ENCODE measurements at regions not wholly inside any gene's neighbourhood (a gene's known extent, or its start where the extent isn't known, plus 50 kb on each side); places are given as distances from the start of the nearest gene placed in this dataset.

DNA sequence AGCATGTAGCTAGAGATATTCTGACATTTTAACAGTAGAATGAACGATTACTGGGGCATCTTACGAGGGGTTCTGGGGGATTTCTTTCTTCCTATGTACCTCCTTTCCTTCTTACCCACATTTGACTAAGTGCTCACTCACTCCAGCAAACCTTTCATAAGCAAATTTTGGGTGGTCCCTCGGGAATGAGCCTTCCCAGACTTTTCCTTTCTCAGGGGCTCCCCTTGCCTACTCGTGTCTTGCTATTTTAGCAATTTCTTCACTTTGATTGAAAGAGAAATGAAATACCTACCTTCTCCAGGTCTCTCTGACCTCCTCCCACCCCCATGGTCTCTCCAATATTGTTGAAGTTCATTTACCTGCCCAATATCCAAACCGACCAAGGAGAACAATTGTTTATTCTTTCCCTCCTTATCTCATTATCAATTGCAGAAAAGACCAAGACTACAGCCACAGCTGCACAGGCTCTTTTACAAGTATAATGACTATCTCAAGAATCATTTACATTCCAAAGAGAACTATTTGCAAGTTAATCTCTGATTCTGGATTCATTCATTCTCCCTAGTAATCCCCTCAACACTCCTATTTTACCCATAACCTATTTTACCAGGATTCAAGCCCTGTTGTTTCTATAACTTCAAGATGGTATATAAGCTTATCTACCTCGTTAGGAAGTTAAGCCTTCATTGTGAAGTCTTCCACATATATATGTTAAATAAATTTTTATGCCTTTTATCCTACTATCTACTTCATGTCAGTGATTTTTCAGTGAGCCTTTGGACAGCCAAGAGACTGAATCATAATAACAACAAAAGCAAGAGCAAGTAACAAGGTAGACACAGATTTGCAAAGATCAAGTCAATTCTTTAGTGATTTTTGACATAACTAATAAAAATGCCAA, 480.6 kb downstream of the IPMK start:
- TF ChIP-seq, protein P1, sequence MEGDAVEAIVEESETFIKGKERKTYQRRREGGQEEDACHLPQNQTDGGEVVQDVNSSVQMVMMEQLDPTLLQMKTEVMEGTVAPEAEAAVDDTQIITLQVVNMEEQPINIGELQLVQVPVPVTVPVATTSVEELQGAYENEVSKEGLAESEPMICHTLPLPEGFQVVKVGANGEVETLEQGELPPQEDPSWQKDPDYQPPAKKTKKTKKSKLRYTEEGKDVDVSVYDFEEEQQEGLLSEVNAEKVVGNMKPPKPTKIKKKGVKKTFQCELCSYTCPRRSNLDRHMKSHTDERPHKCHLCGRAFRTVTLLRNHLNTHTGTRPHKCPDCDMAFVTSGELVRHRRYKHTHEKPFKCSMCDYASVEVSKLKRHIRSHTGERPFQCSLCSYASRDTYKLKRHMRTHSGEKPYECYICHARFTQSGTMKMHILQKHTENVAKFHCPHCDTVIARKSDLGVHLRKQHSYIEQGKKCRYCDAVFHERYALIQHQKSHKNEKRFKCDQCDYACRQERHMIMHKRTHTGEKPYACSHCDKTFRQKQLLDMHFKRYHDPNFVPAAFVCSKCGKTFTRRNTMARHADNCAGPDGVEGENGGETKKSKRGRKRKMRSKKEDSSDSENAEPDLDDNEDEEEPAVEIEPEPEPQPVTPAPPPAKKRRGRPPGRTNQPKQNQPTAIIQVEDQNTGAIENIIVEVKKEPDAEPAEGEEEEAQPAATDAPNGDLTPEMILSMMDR (IDR thresholded peaks at IDR 0.05; ENCODE audit: insufficient read depth in 1 of 2, low read depth in 1 of 2, low read length in 1 of 2, severe bottlenecking in 1 of 2, unreplicated experiment in 1 of 2), result no peak

DNA sequence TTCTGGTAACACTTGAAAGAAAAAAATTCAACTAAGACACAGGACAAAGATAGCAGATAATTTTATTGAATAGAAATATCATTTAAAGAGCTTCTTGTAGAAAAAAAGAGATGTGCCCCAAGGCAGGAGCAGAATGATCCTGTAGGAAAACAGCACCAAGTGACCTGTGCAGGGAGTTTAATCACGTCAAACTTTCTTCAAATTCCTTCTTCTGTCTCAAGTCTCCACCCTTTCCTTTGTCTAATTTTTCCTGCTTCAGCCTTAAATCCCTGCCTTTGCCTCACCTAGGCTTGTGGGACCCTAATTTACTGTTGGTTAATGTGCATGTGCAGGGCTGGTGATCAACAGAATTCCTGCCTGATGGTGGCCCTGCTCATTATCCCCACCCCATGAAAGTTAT, 481.4 kb downstream of the IPMK start:
- peaks cover 5% of the 10 kb centered on the region; the same call in 1 of the 2 replicates for H3K9me3 ChIP-seq
- DNase-seq, result no peak
- H3K4me3 Mint-ChIP-seq (ENCODE audit: unreplicated experiment), result no peak overlapping the region
- no peaks in the 10 kb centered on the region for H3K27me3 ChIP-seq (replicated peaks; ENCODE audit: control insufficient read depth, insufficient read depth, low read length)
- H3K9me3 Mint-ChIP-seq (ENCODE audit: unreplicated experiment), result peaks cover 13% of the 10 kb centered on the region
- no peaks in the 10 kb centered on the region for H3K36me3 Mint-ChIP-seq (ENCODE audit: insufficient read depth, unreplicated experiment)
- no TSS peak for BruUV-seq (replicated peaks)
- intact Hi-C loops (cut with micrococcal nuclease; ENCODE audit: unreplicated experiment), result loop anchor here (1.0 to 5.0 kb wide), 2 partner anchors 78 to 281 kb away; no protein-coding TSS in a partner anchor
- H3K4me1 Mint-ChIP-seq (ENCODE audit: low read depth, unreplicated experiment), result peaks cover 19% of the 10 kb centered on the region
- TF ChIP-seq, protein P1 (IDR thresholded peaks at IDR 0.05; ENCODE audit: insufficient read depth in 1 of 2, low read depth in 1 of 2, low read length in 1 of 2, severe bottlenecking in 1 of 2, unreplicated experiment in 1 of 2), result no peak
- no peaks in the 10 kb centered on the region for H3K27me3 Mint-ChIP-seq (ENCODE audit: insufficient read depth, unreplicated experiment)
- H3K4me1 ChIP-seq, result peaks cover 32% of the 10 kb centered on the region
- no peak overlapping the region for H3K4me3 ChIP-seq (ENCODE audit: low read depth, low read length)
- ChIA-PET CTCF (no interaction called here), POLR2A (no interaction called here)
- peak overlapping the region; percentile 34 for H3K27ac Mint-ChIP-seq (ENCODE audit: unreplicated experiment)
- no peaks in the 10 kb centered on the region for H3K36me3 ChIP-seq (ENCODE audit: control insufficient read depth, insufficient read depth, low read length)

More for the DNA sequence above, 480.6 kb downstream of the IPMK start:
- Histone ChIP-seq H3K27me3 (replicated peaks; ENCODE audit: control insufficient read depth, insufficient read depth, low read length) (no peaks in the 10 kb centered on the region), H3K4me3 (ENCODE audit: low read depth, low read length) (no peak overlapping the region), H3K36me3 (ENCODE audit: control insufficient read depth, insufficient read depth, low read length) (no peaks in the 10 kb centered on the region), H3K4me1 (peaks cover 32% of the 10 kb centered on the region), H3K9me3 (peaks cover 5% of the 10 kb centered on the region; the same call in 1 of the 2 replicates)
- H3K27me3 Mint-ChIP-seq (ENCODE audit: insufficient read depth, unreplicated experiment), result no peaks in the 10 kb centered on the region
- peak overlapping the region; percentile 34 for H3K27ac Mint-ChIP-seq (ENCODE audit: unreplicated experiment)
- ChIA-PET CTCF (no interaction called here), POLR2A (no interaction called here)
- no peak for DNase-seq
- intact Hi-C loops (cut with micrococcal nuclease; ENCODE audit: unreplicated experiment), result loop anchor here (1.0 to 5.0 kb wide), 2 partner anchors 77 to 280 kb away; no protein-coding TSS in a partner anchor
- BruUV-seq (replicated peaks), result no TSS peak
- peaks cover 13% of the 10 kb centered on the region for H3K9me3 Mint-ChIP-seq (ENCODE audit: unreplicated experiment)
- peak overlapping the region; percentile 2 for H3K4me3 Mint-ChIP-seq (ENCODE audit: unreplicated experiment)
- peaks cover 19% of the 10 kb centered on the region for H3K4me1 Mint-ChIP-seq (ENCODE audit: low read depth, unreplicated experiment)
- H3K36me3 Mint-ChIP-seq (ENCODE audit: insufficient read depth, unreplicated experiment), result no peaks in the 10 kb centered on the region

DNA sequence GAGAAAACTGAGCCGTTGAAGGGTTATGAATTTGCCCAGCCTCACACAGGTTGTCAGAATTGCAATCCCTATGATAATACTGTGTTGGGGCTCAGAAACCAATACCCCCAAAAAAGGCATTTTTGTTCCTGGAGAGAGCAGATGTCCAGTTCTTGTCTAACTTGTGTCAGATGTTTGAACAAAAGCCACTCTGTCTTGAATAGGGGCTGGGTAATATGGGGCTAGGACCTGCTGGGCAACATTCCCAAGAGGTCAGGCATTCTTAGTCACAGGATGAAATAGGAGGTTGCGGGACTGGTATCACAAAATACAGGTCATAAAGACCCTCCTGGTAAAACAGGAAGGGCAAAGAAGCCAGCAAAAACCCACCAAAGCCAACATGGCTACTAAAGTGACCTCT, 482.1 kb downstream of the IPMK start:
- Histone ChIP-seq H3K9me3 (peaks cover 5% of the 10 kb centered on the region; the same call in 1 of the 2 replicates), H3K4me1 (peaks cover 32% of the 10 kb centered on the region), H3K27me3 (replicated peaks; ENCODE audit: control insufficient read depth, insufficient read depth, low read length) (no peaks in the 10 kb centered on the region), H3K36me3 (ENCODE audit: control insufficient read depth, insufficient read depth, low read length) (no peaks in the 10 kb centered on the region), H3K4me3 (ENCODE audit: low read depth, low read length) (no peak overlapping the region)
- CTCF ChIA-PET, result no interaction called here
- TF ChIP-seq, protein P1 (IDR thresholded peaks at IDR 0.05; ENCODE audit: insufficient read depth in 1 of 2, low read depth in 1 of 2, low read length in 1 of 2, severe bottlenecking in 1 of 2, unreplicated experiment in 1 of 2), result no peak
- POLR2A ChIA-PET, result no interaction called here
- Mint-ChIP-seq H3K9me3 (ENCODE audit: unreplicated experiment) (peaks cover 13% of the 10 kb centered on the region), H3K4me1 (ENCODE audit: low read depth, unreplicated experiment) (peaks cover 19% of the 10 kb centered on the region), H3K27me3 (ENCODE audit: insufficient read depth, unreplicated experiment) (no peaks in the 10 kb centered on the region), H3K4me3 (ENCODE audit: unreplicated experiment) (no peak overlapping the region), H3K27ac (ENCODE audit: unreplicated experiment) (peak overlapping the region; percentile 34), H3K36me3 (ENCODE audit: insufficient read depth, unreplicated experiment) (no peaks in the 10 kb centered on the region)
- BruUV-seq (replicated peaks), result no TSS peak
- intact Hi-C loops (cut with micrococcal nuclease; ENCODE audit: unreplicated experiment), result loop anchor here (5.0 kb wide), 1 partner anchor 282 kb away; no protein-coding TSS in a partner anchor
- DNase-seq, result peak; percentile 47 to 69

Data from Caco-2 (cell line).